Keratinocyte (primary cell): ENCODE measurements at regions not wholly inside any gene's neighbourhood (a gene's known extent, or its start where the extent isn't known, plus 50 kb on each side); places are given as distances from the start of the nearest gene placed in this dataset.

Experiments
- DNase-seq: peaks from one replicate; pipeline ENCODE4 v3.0.0-alpha.2; 2011; ENCODE audit warnings: low read depth, missing footprints, low spot score
- FAIRE-seq: peaks from 2 replicates; lab custom pipeline; 2011; peaks lifted over from hg19 to GRCh38; lab: Jason Lieb, UNC
- H2AFZ ChIP-seq: 2 replicates; pipeline ENCODE4 v1.6.0; 2012; ENCODE audit warnings: low read length, control low read depth, inconsistent platforms; ENCODE audit not compliant: control insufficient read depth
- H3K27ac ChIP-seq: 2 replicates; pipeline ENCODE4 v1.5.1; 2011; ENCODE audit warnings: low read length; ENCODE audit not compliant: control insufficient read depth, insufficient read depth
- H3K27me3 ChIP-seq: 3 replicates; pipeline ENCODE4 v1.6.0; 2011; ENCODE audit warnings: low read length; ENCODE audit not compliant: control insufficient read depth, insufficient read depth; ENCODE audit errors: extremely low read depth
- H3K36me3 ChIP-seq, 2 experiments: 2 replicates in 1 of 2; 3 replicates in 1 of 2; pipeline ENCODE4 v1.5.1; 2011; ENCODE audit warnings: low read length in 2 of 2, mild to moderate bottlenecking in 1 of 2; ENCODE audit not compliant: control insufficient read depth in 2 of 2, insufficient read depth in 2 of 2; ENCODE audit errors: extremely low read depth in 1 of 2
- H3K4me1 ChIP-seq: 3 replicates; pipeline ENCODE4 v1.5.1; 2011; ENCODE audit warnings: low read length; ENCODE audit not compliant: control insufficient read depth, insufficient read depth; ENCODE audit errors: extremely low read depth
- H3K4me2 ChIP-seq: 3 replicates; pipeline ENCODE4 v1.6.0; 2011; ENCODE audit warnings: low read depth, low read length; ENCODE audit not compliant: control insufficient read depth, insufficient read depth; ENCODE audit errors: extremely low read depth
- H3K4me3 ChIP-seq, 3 experiments: fragments of 200-600 bp in 1 of 3; sonication (generic) in 1 of 3; 2 replicates in 2 of 3; 3 replicates in 1 of 3; pipeline ENCODE4 v1.5.1; 2011 to 2016; ENCODE audit warnings: low read length in 3 of 3, mild to moderate bottlenecking in 3 of 3, control low read depth in 2 of 3, inconsistent platforms in 1 of 3, low read depth in 1 of 3, mixed read lengths in 1 of 3, mixed run types in 1 of 3, moderate library complexity in 1 of 3; ENCODE audit not compliant: control insufficient read depth in 2 of 3, insufficient read depth in 2 of 3; ENCODE audit errors: extremely low read depth in 1 of 3
- H3K79me2 ChIP-seq: 2 replicates; pipeline ENCODE4 v1.6.0; 2012; ENCODE audit warnings: low read length; ENCODE audit not compliant: control insufficient read depth, insufficient read depth
- H3K9ac ChIP-seq: 3 replicates; pipeline ENCODE4 v1.6.0; 2011; ENCODE audit warnings: low read length; ENCODE audit not compliant: control insufficient read depth, insufficient read depth; ENCODE audit errors: extremely low read depth
- H3K9me1 ChIP-seq: 3 replicates; pipeline ENCODE4 v1.6.0; 2011; ENCODE audit warnings: low read length; ENCODE audit not compliant: control insufficient read depth, insufficient read depth; ENCODE audit errors: extremely low read depth
- H3K9me3 ChIP-seq: 2 replicates; pipeline ENCODE4 v1.5.1; 2012; ENCODE audit warnings: low read depth, low read length; ENCODE audit not compliant: control insufficient read depth
- H4K20me1 ChIP-seq: 3 replicates; pipeline ENCODE4 v1.6.0; 2011; ENCODE audit warnings: low read length; ENCODE audit not compliant: control insufficient read depth, insufficient read depth; ENCODE audit errors: extremely low read depth
- CTCF ChIP-seq, 3 experiments: IDR thresholded peaks in 1 of 3; conservative IDR thresholded peaks in 1 of 3; optimal IDR thresholded peaks in 1 of 3; 2 replicates in 2 of 3; 3 replicates in 1 of 3; pipeline versions ENCODE3 to v1.5.1; 2011; ENCODE audit warnings: low read length in 3 of 3, mild to moderate bottlenecking in 3 of 3, moderate library complexity in 2 of 3, control low read depth in 1 of 3, inconsistent platforms in 1 of 3; ENCODE audit not compliant: insufficient read depth in 2 of 3; ENCODE audit errors: extremely low read depth in 1 of 3
- EZH2 ChIP-seq: IDR thresholded peaks from one replicate; pipeline ENCODE4 v1.6.1; 2012; ENCODE audit warnings: inconsistent platforms, mild to moderate bottlenecking, low read length, moderate library complexity
- dilution Hi-C: fragments of 300-500 bp; cut with MboI; formaldehyde crosslinking; loops from one replicate; pipeline ENCODE4 v1.7.0; 2020; ENCODE audit warnings: low sequenced_read_pairs; ENCODE audit not compliant: extremely low pct_ligation_motif_present

GRCh38 chr2:222779145-222779832 lies 81.5 kb upstream of the ACSL3 start:
- no peak for TF ChIP-seq CTCF (optimal IDR thresholded peaks at IDR 0.05 in 1 of 3, IDR thresholded peaks at IDR 0.05 in 1 of 3, conservative IDR thresholded peaks at IDR 0.05 in 1 of 3; ENCODE audit: extremely low read depth in 1 of 3, insufficient read depth in 2 of 3, low read length in 3 of 3)
- no peak for TF ChIP-seq EZH2
- dilution Hi-C loops, result no loop called here
- no peaks in the 10 kb centered on the region for H3K36me3 ChIP-seq

GRCh38 chr2:222780051-222780450 lies 80.8 kb upstream of the ACSL3 start:
- DNase-seq, result no peak
- H3K4me1 ChIP-seq, result peaks cover 2% of the 10 kb centered on the region
- no peak overlapping the region for H2AFZ ChIP-seq
- H3K27me3 ChIP-seq, result no peaks in the 10 kb centered on the region
- no peak overlapping the region for H3K4me3 ChIP-seq
- no peak overlapping the region for H3K9ac ChIP-seq
- dilution Hi-C loops, result no loop called here
- no peak overlapping the region for H3K4me2 ChIP-seq
- no peaks in the 10 kb centered on the region for H3K36me3 ChIP-seq
- H4K20me1 ChIP-seq, result no peaks in the 10 kb centered on the region
- H3K27ac ChIP-seq, result no peak overlapping the region
- TF ChIP-seq CTCF (optimal IDR thresholded peaks at IDR 0.05 in 1 of 3, IDR thresholded peaks at IDR 0.05 in 1 of 3, conservative IDR thresholded peaks at IDR 0.05 in 1 of 3; ENCODE audit: extremely low read depth in 1 of 3, insufficient read depth in 2 of 3, low read length in 3 of 3) (no peak), EZH2 (no peak)
- H3K79me2 ChIP-seq, result no peaks in the 10 kb centered on the region
- no peaks in the 10 kb centered on the region for H3K9me3 ChIP-seq
- no peaks in the 10 kb centered on the region for H3K9me1 ChIP-seq
- FAIRE-seq, result no peak

More at GRCh38 chr2:222779145-222779832, 81.5 kb upstream of the ACSL3 start:
- peaks cover 4% of the 10 kb centered on the region for H3K4me1 ChIP-seq
- FAIRE-seq (no peak), DNase-seq (no peak)
- no peaks in the 10 kb centered on the region for H3K9me3 ChIP-seq
- H3K27ac ChIP-seq, result no peak overlapping the region
- H3K27me3 ChIP-seq, result no peaks in the 10 kb centered on the region
- no peak overlapping the region for H3K9ac ChIP-seq
- H3K4me2 ChIP-seq, result no peak overlapping the region
- no peaks in the 10 kb centered on the region for H3K9me1 ChIP-seq
- H4K20me1 ChIP-seq, result no peaks in the 10 kb centered on the region
- H3K79me2 ChIP-seq, result no peaks in the 10 kb centered on the region
- no peak overlapping the region for H3K4me3 ChIP-seq
- H2AFZ ChIP-seq, result no peak overlapping the region
